ENCODE measurements at regions not wholly inside any gene's neighbourhood (a gene's known extent, or its start where the extent isn't known, plus 50 kb on each side); places are given as distances from the start of the nearest gene placed in this dataset.
"Not testable (repeated sequence)": the region's sequence is repeated elsewhere in the genome, so short reads cannot be mapped to it uniquely, and the experiment has no call there.

- TF ChIP-seq TAF1 (IDR thresholded peaks at IDR 0.05; ENCODE audit: borderline replicate concordance, low read depth, low read length) (no peak), POLR2A (IDR thresholded peaks at IDR 0.05; ENCODE audit: low read depth, low read length) (no peak), POLR2AphosphoS5 (IDR thresholded peaks at IDR 0.05; ENCODE audit: low read depth, low read length) (no peak)
- FAIRE-seq, result no peak
- DNase-seq (ENCODE audit: insufficient read length), result no peak
Measured at GRCh38 chr21:14013056-14013603, 197.6 kb downstream of the LIPI start.

DNA sequence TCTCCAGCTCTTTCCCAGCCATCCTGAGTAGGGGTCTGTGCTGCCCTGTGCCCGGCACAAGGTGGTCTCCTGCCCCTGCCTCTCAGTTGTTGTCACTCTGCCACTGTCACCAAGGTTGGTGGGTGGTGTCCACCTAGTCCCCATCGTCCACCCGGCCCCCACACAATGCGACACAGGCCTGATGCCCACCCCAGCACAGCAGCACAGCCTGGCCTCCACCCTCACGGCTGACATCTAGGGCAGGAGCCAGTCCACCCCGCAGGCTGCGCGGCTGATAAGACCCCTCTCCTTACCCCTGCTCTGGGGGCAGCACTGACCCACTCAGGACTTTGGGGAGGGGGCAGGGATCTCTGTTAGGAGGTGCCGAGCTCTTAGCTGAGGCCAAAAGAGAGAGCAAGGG lies 198.3 kb downstream of the LIPI start:
- TF ChIP-seq POLR2AphosphoS5 (IDR thresholded peaks at IDR 0.05; ENCODE audit: low read depth, low read length) (no peak), TAF1 (IDR thresholded peaks at IDR 0.05; ENCODE audit: borderline replicate concordance, low read depth, low read length) (no peak), POLR2A (IDR thresholded peaks at IDR 0.05; ENCODE audit: low read depth, low read length) (no peak)
- DNase-seq (ENCODE audit: insufficient read length), result no peak
- FAIRE-seq, result no peak

DNA sequence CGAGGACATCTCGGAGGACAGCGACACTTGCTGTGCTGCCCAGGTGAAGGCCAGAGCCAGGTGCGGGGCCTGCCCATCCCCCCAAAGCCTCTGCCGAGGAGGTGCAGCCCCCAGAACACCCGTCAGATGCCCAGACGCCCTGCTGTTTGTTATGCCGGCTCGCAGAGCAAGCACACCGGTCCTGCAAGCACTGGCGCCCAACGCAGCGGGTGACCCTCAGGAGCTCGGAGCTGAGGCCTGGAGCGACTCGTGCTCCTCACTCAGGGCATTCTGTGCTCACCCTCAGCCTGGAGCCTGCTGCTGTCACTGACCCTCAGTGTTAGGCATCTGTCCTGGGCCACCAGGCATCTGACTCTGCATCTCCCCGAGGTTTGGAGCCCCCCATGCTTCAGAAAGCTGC lies 199.0 kb downstream of the LIPI start:
- FAIRE-seq; DNase-seq (ENCODE audit: insufficient read length): not testable (repeated sequence)

DNA sequence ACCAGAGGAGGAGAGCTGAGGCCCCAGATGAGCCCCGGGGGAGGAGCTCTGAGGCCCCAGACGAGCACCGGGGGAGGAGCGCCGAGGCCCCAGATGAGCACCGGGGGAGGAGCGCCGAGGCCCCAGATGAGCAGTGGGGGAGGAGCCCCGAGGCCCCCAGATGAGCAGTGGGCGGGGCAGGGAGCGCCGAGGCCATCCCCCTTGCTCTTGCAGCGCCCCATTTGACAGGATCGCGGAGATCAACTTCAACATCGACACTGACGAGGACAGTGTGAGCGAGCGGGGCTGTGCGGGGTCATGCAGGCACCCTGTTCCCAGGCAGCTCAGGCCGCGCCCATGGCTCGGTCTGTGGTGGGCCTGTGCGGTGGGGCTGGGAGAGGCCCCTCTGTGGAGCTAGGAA lies 199.6 kb downstream of the LIPI start:
- FAIRE-seq; DNase-seq (ENCODE audit: insufficient read length): not testable (repeated sequence)

- FAIRE-seq (no peak), DNase-seq (ENCODE audit: insufficient read length) (no peak)
- no peak for TF ChIP-seq POLR2A (IDR thresholded peaks at IDR 0.05; ENCODE audit: low read depth, low read length)
- no peak for TF ChIP-seq POLR2AphosphoS5 (IDR thresholded peaks at IDR 0.05; ENCODE audit: low read depth, low read length)
- TF ChIP-seq TAF1 (IDR thresholded peaks at IDR 0.05; ENCODE audit: borderline replicate concordance, low read depth, low read length), result no peak
Measured at GRCh38 chr21:14010729-14011128, 200.0 kb downstream of the LIPI start.

- not testable (repeated sequence) for FAIRE-seq
Measured at GRCh38 chr21:14009990-14010389, 200.8 kb downstream of the LIPI start.

GRCh38 chr21:14009238-14009981 lies 201.3 kb downstream of the LIPI start:
- FAIRE-seq; DNase-seq (ENCODE audit: insufficient read length): not testable (repeated sequence)

More at GRCh38 chr21:14009990-14010389, 200.8 kb downstream of the LIPI start:
- DNase-seq (ENCODE audit: insufficient read length), result not testable (repeated sequence)

DNA sequence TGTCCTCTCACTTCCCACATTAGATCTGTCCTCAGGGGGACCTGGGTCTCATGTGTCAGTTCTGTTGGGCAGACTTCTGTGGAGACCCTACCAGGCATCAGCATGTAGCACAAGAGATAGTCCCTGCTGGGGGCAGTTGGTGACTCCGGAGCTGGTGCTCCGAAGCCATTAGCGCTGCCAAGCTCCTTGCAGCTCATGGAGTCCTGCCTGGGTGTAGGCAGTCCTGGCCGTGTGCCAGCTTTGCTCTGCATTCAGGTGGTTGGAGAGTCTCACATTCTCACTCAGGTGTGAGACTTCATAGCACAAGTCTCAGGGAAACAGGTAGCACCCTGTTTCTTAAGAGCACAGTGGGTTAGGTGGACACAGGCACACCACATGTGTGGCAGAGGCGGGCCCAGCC lies 202.3 kb downstream of the LIPI start:
- not testable (repeated sequence) for FAIRE-seq; DNase-seq (ENCODE audit: insufficient read length)

DNA sequence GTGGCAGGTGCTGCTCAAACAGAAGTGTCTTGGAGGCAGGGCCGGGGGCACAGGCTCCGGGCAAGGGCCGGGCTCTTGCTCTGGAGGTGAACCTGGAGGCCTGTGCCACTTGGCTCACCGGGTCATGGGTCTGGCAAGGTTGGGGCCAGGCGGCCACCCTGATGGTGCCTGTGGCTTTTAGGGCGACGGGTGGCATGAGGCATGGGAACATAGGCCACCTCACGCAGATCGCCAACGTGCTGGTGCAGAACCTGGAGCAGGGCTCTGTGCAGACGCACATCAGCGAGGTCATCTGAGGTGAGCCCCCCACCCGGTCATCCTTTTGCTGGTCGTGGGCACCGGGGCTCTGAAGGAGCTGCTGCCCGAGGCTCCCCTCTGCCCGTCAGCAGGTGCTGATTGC lies 202.7 kb downstream of the LIPI start:
- FAIRE-seq, result not testable (repeated sequence)

DNA sequence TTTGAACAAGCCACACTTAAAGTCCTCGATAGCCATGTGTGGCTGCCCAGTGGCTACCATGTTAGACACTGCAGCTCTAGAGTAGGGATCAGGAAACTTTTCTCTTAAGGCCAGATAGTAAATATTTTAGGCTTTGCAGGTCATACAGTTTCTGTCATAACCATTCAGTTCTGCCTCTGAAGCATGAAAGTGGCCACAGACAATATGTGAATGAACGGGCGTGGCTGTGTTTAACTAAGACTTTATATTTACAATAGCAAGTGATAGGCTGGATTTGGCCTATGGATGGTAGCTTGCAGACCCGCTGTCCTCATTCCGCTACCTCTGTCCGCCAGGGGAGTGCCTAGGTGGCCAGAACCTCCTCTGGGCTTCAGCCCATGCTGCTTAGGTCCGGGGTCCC lies 204.6 kb downstream of the LIPI start:
- FAIRE-seq; DNase-seq (ENCODE audit: insufficient read length): not testable (repeated sequence)

More for the DNA sequence above, 202.7 kb downstream of the LIPI start:
- not testable (repeated sequence) for DNase-seq (ENCODE audit: insufficient read length)

- FAIRE-seq; DNase-seq (ENCODE audit: insufficient read length): not testable (repeated sequence)
Measured at GRCh38 chr21:13986996-13987958, 223.5 kb downstream of the LIPI start.

- not testable (repeated sequence) for DNase-seq (ENCODE audit: insufficient read length); FAIRE-seq
Measured at GRCh38 chr21:13985865-13986863, 224.6 kb downstream of the LIPI start.

- FAIRE-seq; DNase-seq (ENCODE audit: insufficient read length): not testable (repeated sequence)
Measured at GRCh38 chr21:13985137-13985864, 225.5 kb downstream of the LIPI start.

DNA sequence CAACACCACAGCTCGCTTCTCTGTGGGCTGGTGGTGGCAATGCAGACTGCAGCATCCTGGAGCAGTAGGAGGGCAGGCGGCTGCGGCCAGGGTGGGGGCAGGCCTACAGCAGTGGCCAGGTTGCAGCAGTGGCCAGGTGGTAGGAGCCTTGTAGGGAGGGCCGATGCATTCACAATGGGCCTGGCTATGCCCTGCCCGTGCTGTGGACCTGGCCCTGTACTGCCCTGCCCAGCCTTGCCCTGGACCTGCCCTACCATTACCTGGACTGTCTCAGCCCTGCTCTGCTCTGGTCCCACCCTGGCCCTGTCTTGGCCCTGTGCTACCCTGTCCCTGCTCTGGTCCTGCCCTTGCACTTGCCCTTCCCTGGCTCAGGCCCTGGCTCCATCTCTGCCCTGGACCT lies 226.0 kb downstream of the LIPI start:
- FAIRE-seq, result not testable (repeated sequence)

GRCh38 chr21:13981176-13982087 lies 229.3 kb downstream of the LIPI start:
- FAIRE-seq; DNase-seq (ENCODE audit: insufficient read length): not testable (repeated sequence)

More for the DNA sequence above, 226.0 kb downstream of the LIPI start:
- not testable (repeated sequence) for DNase-seq (ENCODE audit: insufficient read length)

DNA sequence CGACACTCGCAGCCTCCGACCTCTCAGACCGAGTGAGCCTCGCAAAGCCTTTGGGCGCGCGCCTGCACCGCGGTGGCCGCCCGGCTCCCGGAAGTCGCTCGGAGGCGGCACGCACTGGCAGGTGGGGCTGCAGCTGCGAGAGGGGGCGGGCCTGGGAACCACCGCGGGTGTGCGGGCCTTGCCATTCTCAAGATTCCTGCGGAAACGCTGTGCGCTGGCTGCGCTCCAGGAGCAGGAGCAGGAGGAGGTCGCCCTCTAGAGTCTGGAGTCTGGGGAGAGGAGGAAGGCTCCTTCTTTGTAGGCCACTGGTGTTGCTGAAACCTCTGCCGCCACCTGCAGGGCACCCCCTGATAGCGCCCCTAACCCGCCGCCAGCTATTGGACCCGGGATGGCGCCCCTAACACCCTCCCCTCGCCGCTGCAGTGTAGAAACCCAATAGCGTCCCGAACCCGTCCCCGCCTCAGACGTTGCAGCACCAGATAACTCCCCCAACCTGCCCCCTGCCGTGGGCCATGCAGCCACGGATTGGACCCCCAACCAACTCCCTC lies 230.6 kb downstream of the LIPI start:
- DNase-seq (ENCODE audit: insufficient read length); FAIRE-seq: not testable (repeated sequence)
